ENCODE measurements at regions not wholly inside any gene's neighbourhood (a gene's known extent, or its start where the extent isn't known, plus 50 kb on each side); places are given as distances from the start of the nearest gene placed in this dataset.

DNA sequence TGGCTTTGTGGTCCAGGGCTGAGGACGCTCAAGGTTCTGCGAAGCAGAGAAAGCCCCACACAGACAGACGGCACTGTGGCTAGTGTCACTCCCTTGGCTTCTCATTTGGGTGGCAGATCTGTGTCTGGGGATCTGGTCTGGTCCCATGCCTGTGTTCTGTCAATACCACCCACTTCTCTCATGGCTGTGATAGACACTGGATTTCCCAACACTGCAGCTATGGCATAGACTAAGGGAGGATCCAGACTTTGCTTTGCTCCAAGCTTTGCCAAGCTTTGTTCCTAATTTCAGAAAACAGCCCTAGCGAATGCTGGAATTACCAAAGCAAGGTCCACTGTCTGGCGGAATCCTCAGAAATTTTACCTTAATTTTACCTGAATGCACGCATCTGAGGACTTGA lies 62.1 kb downstream of the GADD45G start:
- Histone ChIP-seq H3K27ac (ENCODE audit: low read depth) (no peak overlapping the region), H3K9me2 (ENCODE audit: insufficient read depth) (0 out of 2 replicates have a peak, but pooled peaks cover 6% of the 10 kb centered on the region)
- no peak overlapping the region for H3K27ac Mint-ChIP-seq

More for the DNA sequence above, 62.1 kb downstream of the GADD45G start:
- H4K20me1 ChIP-seq (replicated peaks; ENCODE audit: insufficient read depth), result no peaks in the 10 kb centered on the region
- Mint-ChIP-seq H3K36me3 (ENCODE audit: low read depth) (peaks cover 3% of the 10 kb centered on the region; the same call in 2 of the 3 replicates), H3K9me3 (peaks cover 8% of the 10 kb centered on the region; the same call in 2 of the 3 replicates), H3K4me3 (no peak overlapping the region), H3K27me3 (ENCODE audit: insufficient read depth, low read depth, poor library complexity) (peaks cover 11% of the 10 kb centered on the region), H3K4me1 (peaks cover 34% of the 10 kb centered on the region)
- TF ChIP-seq ZNF114 (CRISPR knock-in tag; IDR thresholded peaks at IDR 0.05) (no peak), POLR2AphosphoS5 (IDR thresholded peaks at IDR 0.05; ENCODE audit: low read depth) (no peak), REST (IDR thresholded peaks at IDR 0.05; ENCODE audit: unreplicated experiment) (no peak), CTCF (conservative IDR thresholded peaks at IDR 0.05; ENCODE audit: low read depth in 2 of 2) (no peak), CREB1 (CRISPR knock-in tag; IDR thresholded peaks at IDR 0.05; ENCODE audit: low read depth) (no peak), ZNF331 (CRISPR knock-in tag; IDR thresholded peaks at IDR 0.05; ENCODE audit: low read depth) (no peak), STAT1 (IDR thresholded peaks at IDR 0.05; ENCODE audit: unreplicated experiment) (no peak), EZH2 (IDR thresholded peaks at IDR 0.05; ENCODE audit: low read depth, unreplicated experiment) (no peak), EZH2phosphoT487 (IDR thresholded peaks at IDR 0.05; ENCODE audit: unreplicated experiment) (no peak), JUNB (IDR thresholded peaks at IDR 0.05; ENCODE audit: unreplicated experiment) (no peak), NANOG (IDR thresholded peaks at IDR 0.05; ENCODE audit: borderline replicate concordance) (no peak)
- TF ChIP-seq, protein P1, sequence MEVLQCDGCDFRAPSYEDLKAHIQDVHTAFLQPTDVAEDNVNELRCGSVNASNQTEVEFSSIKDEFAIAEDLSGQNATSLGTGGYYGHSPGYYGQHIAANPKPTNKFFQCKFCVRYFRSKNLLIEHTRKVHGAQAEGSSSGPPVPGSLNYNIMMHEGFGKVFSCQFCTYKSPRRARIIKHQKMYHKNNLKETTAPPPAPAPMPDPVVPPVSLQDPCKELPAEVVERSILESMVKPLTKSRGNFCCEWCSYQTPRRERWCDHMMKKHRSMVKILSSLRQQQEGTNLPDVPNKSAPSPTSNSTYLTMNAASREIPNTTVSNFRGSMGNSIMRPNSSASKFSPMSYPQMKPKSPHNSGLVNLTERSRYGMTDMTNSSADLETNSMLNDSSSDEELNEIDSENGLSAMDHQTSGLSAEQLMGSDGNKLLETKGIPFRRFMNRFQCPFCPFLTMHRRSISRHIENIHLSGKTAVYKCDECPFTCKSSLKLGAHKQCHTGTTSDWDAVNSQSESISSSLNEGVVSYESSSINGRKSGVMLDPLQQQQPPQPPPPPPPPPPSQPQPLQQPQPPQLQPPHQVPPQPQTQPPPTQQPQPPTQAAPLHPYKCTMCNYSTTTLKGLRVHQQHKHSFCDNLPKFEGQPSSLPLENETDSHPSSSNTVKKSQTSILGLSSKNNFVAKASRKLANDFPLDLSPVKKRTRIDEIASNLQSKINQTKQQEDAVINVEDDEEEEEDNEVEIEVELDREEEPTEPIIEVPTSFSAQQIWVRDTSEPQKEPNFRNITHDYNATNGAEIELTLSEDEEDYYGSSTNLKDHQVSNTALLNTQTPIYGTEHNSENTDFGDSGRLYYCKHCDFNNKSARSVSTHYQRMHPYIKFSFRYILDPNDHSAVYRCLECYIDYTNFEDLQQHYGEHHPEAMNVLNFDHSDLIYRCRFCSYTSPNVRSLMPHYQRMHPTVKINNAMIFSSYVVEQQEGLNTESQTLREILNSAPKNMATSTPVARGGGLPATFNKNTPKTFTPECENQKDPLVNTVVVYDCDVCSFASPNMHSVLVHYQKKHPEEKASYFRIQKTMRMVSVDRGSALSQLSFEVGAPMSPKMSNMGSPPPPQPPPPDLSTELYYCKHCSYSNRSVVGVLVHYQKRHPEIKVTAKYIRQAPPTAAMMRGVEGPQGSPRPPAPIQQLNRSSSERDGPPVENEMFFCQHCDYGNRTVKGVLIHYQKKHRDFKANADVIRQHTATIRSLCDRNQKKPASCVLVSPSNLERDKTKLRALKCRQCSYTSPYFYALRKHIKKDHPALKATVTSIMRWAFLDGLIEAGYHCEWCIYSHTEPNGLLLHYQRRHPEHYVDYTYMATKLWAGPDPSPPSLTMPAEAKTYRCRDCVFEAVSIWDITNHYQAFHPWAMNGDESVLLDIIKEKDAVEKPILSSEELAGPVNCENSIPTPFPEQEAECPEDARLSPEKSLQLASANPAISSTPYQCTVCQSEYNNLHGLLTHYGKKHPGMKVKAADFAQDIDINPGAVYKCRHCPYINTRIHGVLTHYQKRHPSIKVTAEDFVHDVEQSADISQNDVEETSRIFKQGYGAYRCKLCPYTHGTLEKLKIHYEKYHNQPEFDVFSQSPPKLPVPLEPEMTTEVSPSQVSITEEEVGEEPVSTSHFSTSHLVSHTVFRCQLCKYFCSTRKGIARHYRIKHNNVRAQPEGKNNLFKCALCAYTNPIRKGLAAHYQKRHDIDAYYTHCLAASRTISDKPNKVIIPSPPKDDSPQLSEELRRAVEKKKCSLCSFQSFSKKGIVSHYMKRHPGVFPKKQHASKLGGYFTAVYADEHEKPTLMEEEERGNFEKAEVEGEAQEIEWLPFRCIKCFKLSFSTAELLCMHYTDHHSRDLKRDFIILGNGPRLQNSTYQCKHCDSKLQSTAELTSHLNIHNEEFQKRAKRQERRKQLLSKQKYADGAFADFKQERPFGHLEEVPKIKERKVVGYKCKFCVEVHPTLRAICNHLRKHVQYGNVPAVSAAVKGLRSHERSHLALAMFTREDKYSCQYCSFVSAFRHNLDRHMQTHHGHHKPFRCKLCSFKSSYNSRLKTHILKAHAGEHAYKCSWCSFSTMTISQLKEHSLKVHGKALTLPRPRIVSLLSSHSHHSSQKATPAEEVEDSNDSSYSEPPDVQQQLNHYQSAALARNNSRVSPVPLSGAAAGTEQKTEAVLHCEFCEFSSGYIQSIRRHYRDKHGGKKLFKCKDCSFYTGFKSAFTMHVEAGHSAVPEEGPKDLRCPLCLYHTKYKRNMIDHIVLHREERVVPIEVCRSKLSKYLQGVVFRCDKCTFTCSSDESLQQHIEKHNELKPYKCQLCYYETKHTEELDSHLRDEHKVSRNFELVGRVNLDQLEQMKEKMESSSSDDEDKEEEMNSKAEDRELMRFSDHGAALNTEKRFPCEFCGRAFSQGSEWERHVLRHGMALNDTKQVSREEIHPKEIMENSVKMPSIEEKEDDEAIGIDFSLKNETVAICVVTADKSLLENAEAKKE (CRISPR knock-in tag; IDR thresholded peaks at IDR 0.05), result no peak
- TF ChIP-seq, protein P2, sequence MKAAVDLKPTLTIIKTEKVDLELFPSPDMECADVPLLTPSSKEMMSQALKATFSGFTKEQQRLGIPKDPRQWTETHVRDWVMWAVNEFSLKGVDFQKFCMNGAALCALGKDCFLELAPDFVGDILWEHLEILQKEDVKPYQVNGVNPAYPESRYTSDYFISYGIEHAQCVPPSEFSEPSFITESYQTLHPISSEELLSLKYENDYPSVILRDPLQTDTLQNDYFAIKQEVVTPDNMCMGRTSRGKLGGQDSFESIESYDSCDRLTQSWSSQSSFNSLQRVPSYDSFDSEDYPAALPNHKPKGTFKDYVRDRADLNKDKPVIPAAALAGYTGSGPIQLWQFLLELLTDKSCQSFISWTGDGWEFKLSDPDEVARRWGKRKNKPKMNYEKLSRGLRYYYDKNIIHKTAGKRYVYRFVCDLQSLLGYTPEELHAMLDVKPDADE (IDR thresholded peaks at IDR 0.05), result no peak
- no peaks in the 10 kb centered on the region for H3K36me3 ChIP-seq (ENCODE audit: insufficient read depth)
- H3K27me3 ChIP-seq (ENCODE audit: insufficient read depth), result no peaks in the 10 kb centered on the region
- ATAC-seq (no peak), DNase-seq (ENCODE audit: low spot score) (no peak)
- no peaks in the 10 kb centered on the region for H3K79me2 ChIP-seq (replicated peaks; ENCODE audit: insufficient read depth)
- H2AFZ ChIP-seq, result no peak overlapping the region
- peaks cover 3% of the 10 kb centered on the region; the same call in 1 of the 2 replicates for H3K4me1 ChIP-seq (ENCODE audit: insufficient read depth)
- H3F3A ChIP-seq (replicated peaks; ENCODE audit: low read depth), result no peaks in the 10 kb centered on the region
- H3K4me2 ChIP-seq, result no peak overlapping the region
- no peak overlapping the region for H3K4me3 ChIP-seq

Data from GM23338 (cell line).